HFFc6 (cell line): ENCODE measurements at regions not wholly inside any gene's neighbourhood (a gene's known extent, or its start where the extent isn't known, plus 50 kb on each side); places are given as distances from the start of the nearest gene placed in this dataset.
A peak's percentile ranks its signal among the peaks of the same experiment; 100 is the strongest.

Source experiments
- DNase-seq: peaks from one replicate; pipeline ENCODE4 v3.0.0-alpha.2; 2018
- H3K27ac Mint-ChIP-seq: 2 replicates; pipeline ENCODE4 v1.8.0; 2020; ENCODE audit warnings: mild to moderate bottlenecking, mixed read lengths
- H3K27me3 Mint-ChIP-seq: 2 replicates; pipeline ENCODE4 v1.8.0; 2021; ENCODE audit warnings: mild to moderate bottlenecking, moderate library complexity, mixed read lengths; ENCODE audit not compliant: insufficient read depth
- H3K36me3 Mint-ChIP-seq: 2 replicates; pipeline ENCODE4 v1.8.0; 2021; ENCODE audit warnings: low read depth, mixed read lengths
- H3K4me1 Mint-ChIP-seq: 2 replicates; pipeline ENCODE4 v1.8.0; 2020; ENCODE audit warnings: low read depth, mixed read lengths
- H3K4me3 Mint-ChIP-seq: 2 replicates; pipeline ENCODE4 v1.8.0; 2020; ENCODE audit warnings: mild to moderate bottlenecking, moderate library complexity, mixed read lengths
- H3K9me3 Mint-ChIP-seq: 2 replicates; pipeline ENCODE4 v1.8.0; 2020; ENCODE audit warnings: mild to moderate bottlenecking, mixed read lengths
- TF ChIP-seq, protein P1 (sequence below): fragments of 200-600 bp; sonication (generic); IDR thresholded peaks from 2 replicates; pipeline ENCODE4 v1.5.0; 2021; ENCODE audit warnings: antibody characterized with exemption, mild to moderate bottlenecking

DNA sequence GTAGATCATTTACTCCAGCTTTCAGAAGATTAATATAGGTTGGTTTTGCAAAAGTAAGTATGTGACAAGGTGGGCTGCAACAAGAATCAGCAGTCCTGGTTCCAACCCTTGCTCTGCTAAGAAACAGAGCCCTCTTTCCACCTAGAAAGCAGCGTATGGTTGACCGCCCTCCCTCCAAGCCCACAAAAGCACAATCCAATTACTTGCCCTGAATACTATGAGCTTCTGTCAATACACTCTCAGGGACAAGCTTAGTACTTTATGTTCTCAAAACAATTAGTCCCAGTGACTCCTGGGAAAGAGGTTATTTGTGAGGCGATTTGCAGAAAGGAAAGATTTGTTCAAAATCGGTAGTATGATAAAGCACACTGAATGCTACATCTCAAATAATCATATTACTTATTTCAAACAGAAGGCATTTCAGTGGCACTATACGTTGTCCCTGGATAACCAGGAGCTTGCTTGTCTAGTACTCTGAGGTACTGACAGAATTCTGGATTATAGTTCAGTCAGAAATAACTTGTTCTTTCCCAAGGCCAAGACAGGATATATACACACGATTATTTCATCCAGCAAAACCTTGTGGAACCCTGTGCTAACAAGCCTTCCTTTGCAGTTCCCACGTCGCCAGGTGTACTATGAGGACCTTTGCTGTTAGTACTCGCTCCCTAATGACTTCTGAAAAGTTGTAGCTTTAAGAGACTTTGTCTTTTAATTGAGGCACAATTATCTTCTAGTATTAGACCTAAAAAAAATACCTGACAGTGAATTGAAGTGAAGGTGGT, 96.9 kb upstream of the ADTRP start:
- TF ChIP-seq, protein P1, sequence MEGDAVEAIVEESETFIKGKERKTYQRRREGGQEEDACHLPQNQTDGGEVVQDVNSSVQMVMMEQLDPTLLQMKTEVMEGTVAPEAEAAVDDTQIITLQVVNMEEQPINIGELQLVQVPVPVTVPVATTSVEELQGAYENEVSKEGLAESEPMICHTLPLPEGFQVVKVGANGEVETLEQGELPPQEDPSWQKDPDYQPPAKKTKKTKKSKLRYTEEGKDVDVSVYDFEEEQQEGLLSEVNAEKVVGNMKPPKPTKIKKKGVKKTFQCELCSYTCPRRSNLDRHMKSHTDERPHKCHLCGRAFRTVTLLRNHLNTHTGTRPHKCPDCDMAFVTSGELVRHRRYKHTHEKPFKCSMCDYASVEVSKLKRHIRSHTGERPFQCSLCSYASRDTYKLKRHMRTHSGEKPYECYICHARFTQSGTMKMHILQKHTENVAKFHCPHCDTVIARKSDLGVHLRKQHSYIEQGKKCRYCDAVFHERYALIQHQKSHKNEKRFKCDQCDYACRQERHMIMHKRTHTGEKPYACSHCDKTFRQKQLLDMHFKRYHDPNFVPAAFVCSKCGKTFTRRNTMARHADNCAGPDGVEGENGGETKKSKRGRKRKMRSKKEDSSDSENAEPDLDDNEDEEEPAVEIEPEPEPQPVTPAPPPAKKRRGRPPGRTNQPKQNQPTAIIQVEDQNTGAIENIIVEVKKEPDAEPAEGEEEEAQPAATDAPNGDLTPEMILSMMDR = no peak
- no peak overlapping the region for H3K4me3 Mint-ChIP-seq
- no peaks in the 10 kb centered on the region for H3K27me3 Mint-ChIP-seq
- H3K4me1 Mint-ChIP-seq = peaks cover 5% of the 10 kb centered on the region; the same call in 1 of the 2 replicates
- H3K9me3 Mint-ChIP-seq = no peaks in the 10 kb centered on the region
- H3K36me3 Mint-ChIP-seq = peaks cover 4% of the 10 kb centered on the region; the same call in 1 of the 2 replicates
- H3K27ac Mint-ChIP-seq = no peak overlapping the region
- no peak for DNase-seq

DNA sequence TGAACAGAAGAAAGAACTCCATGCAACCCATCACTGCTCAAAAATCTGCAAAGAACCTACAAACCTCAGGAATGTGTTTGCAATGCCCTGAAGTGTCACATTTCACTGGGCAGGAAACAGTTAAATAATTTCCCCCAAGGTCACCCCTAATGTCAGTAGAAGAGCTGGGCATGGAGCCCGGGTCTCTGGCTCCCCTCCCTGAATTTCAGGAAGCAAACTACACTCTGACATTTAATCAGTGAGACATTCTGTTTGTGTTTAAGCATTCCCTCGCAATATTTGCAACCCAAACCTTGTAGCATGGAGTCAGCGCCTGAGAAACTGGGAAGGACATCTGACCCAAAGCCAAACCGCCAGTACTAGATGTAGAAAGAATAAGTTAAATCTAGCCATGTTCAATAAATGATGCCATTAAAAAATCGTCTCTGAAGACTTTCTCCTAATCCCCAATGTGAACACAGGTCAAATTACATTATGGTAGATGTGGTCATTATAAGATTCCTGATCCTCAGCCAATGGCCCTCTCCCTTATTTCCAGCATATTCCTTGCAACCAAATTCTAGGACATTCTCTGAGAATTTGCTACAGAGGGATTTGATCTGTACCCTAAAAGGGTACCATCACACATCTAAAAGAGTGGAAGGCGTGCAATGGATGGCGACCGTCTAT, 91.2 kb upstream of the ADTRP start:
- TF ChIP-seq, protein P1 = no peak
- H3K27me3 Mint-ChIP-seq = no peaks in the 10 kb centered on the region; the same call in 1 of the 2 replicates
- H3K27ac Mint-ChIP-seq = 0 out of 2 replicates have a peak overlapping the region, but pooled peaks have one; percentile 17
- no peaks in the 10 kb centered on the region for H3K36me3 Mint-ChIP-seq
- H3K9me3 Mint-ChIP-seq = no peaks in the 10 kb centered on the region
- peaks cover 30% of the 10 kb centered on the region for H3K4me1 Mint-ChIP-seq
- H3K4me3 Mint-ChIP-seq = no peak overlapping the region
- DNase-seq = no peak

DNA sequence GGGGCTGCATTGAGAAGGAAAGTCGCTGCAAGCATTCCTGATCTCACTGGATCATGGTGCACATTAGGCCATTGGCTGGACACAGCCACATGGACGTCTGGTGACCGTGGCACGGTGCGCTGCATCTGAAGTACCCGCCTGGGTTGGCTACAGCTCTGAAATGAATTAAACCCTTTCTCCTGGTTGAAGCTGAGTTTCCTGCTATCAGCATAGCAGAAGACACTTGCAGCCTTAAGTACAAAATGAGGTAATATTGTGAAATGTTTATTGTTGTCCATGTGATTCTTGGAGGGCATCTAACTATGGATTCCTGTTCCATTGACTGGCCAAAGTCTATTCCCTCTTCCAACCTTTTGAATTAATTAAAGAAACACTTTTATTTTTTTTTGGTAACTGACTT, 89.8 kb upstream of the ADTRP start:
- H3K4me3 Mint-ChIP-seq = no peak overlapping the region
- DNase-seq = no peak
- peaks cover 30% of the 10 kb centered on the region for H3K4me1 Mint-ChIP-seq

DNA sequence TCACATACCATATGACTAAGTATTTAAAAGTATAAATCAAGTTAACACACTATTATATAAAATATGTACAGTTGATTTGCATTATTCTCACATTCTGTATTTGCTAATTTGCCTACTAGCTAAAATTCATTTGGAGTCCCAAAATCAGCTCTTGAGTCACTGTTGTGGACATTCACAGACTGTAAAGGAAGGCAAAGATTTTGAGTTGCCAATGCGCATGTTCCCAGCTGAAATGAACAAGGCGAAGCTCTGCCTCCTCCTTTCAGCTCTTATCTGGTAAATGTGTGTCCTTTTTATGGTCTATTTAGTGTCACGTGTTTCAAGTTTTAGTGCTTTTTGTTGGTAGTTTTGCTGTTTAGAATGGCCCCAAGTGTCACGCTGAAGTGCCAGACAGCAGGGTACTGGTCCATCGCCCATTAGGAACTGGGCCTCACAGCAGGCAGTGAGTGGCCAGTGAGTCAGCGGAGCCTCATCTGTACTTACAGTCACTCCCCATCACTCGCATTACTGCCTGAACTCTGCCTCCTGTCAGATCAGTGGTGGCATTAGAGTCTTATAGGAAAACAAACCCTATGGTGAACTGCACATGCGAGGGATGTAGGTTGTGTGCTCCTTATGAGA, 87.2 kb upstream of the ADTRP start:
- H3K27me3 Mint-ChIP-seq = no peaks in the 10 kb centered on the region; the same call in 1 of the 2 replicates
- H3K36me3 Mint-ChIP-seq = no peaks in the 10 kb centered on the region
- peak; percentile 8 for DNase-seq
- no peak overlapping the region for H3K4me3 Mint-ChIP-seq
- H3K4me1 Mint-ChIP-seq = peaks cover 29% of the 10 kb centered on the region
- TF ChIP-seq, protein P1 = no peak
- H3K9me3 Mint-ChIP-seq = no peaks in the 10 kb centered on the region; the same call in 1 of the 2 replicates
- no peak overlapping the region for H3K27ac Mint-ChIP-seq

More for the DNA sequence above, 89.8 kb upstream of the ADTRP start:
- Mint-ChIP-seq H3K27me3 (no peaks in the 10 kb centered on the region; the same call in 1 of the 2 replicates), H3K9me3 (no peaks in the 10 kb centered on the region; the same call in 1 of the 2 replicates), H3K36me3 (no peaks in the 10 kb centered on the region), H3K27ac (no peak overlapping the region)
- TF ChIP-seq, protein P1 = no peak

DNA sequence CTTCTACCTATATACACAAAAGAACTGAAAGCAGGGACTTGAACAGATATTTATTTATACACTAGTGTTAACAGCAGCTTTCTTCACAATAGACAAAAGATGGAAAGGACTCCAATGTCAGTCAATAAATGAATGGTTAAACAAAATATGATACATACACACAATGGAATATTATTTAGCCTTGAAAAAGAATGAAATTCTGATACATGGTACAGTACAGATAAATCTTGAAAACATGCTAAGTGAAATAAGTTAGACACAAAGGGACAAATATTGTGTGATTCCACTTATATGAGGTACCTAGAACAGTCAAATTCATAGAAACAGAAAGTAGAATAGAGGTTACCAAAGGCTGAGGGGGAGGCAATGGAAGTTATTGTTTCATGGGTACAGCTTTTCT, 79.8 kb upstream of the ADTRP start:
- Mint-ChIP-seq H3K4me1 (peaks cover 18% of the 10 kb centered on the region), H3K9me3 (no peaks in the 10 kb centered on the region), H3K36me3 (no peaks in the 10 kb centered on the region), H3K27ac (no peak overlapping the region), H3K27me3 (no peaks in the 10 kb centered on the region), H3K4me3 (no peak overlapping the region)
- no peak for DNase-seq
- TF ChIP-seq, protein P1 = no peak
